AG09309 (cell line): ENCODE measurements at regions not wholly inside any gene's neighbourhood (a gene's known extent, or its start where the extent isn't known, plus 50 kb on each side); places are given as distances from the start of the nearest gene placed in this dataset.

Experiments
- DNase-seq: peaks from one replicate; pipeline ENCODE4 v3.0.0-alpha.2; 2010; ENCODE audit warnings: low read depth
- H3K4me3 ChIP-seq: 2 replicates; pipeline ENCODE4 v1.5.1; 2011; ENCODE audit warnings: mild to moderate bottlenecking, low read depth, low read length, moderate library complexity; ENCODE audit not compliant: control insufficient read depth
- CTCF ChIP-seq: IDR thresholded peaks from 2 replicates; pipeline ENCODE4 v1.5.1; 2011; ENCODE audit warnings: mild to moderate bottlenecking, low read depth, low read length, inconsistent platforms; ENCODE audit not compliant: insufficient read depth, control insufficient read depth; ENCODE audit errors: missing control alignments

GRCh38 chr16:80387318-80387921 is 153.4 kb upstream of the DYNLRB2 start:
- no peak for DNase-seq
- no peak for TF ChIP-seq CTCF
- no peak overlapping the region for H3K4me3 ChIP-seq

GRCh38 chr16:80384862-80385261 is 155.9 kb upstream of the DYNLRB2 start:
- TF ChIP-seq CTCF = no peak
- H3K4me3 ChIP-seq = no peak overlapping the region
- DNase-seq = no peak

GRCh38 chr16:80380514-80380913 is 160.3 kb upstream of the DYNLRB2 start:
- no peak for TF ChIP-seq CTCF
- no peak for DNase-seq

GRCh38 chr16:80377096-80377956 is 163.5 kb upstream of the DYNLRB2 start:
- DNase-seq = no peak
- no peak for TF ChIP-seq CTCF

More at GRCh38 chr16:80380514-80380913, 160.3 kb upstream of the DYNLRB2 start:
- no peak overlapping the region for H3K4me3 ChIP-seq

GRCh38 chr16:80375973-80376372 is 164.8 kb upstream of the DYNLRB2 start:
- no peak for DNase-seq
- no peak for TF ChIP-seq CTCF
- no peak overlapping the region for H3K4me3 ChIP-seq

More at GRCh38 chr16:80377096-80377956, 163.5 kb upstream of the DYNLRB2 start:
- H3K4me3 ChIP-seq = no peak overlapping the region

GRCh38 chr16:80375513-80375912 is 165.3 kb upstream of the DYNLRB2 start:
- no peak for DNase-seq
- no peak overlapping the region for H3K4me3 ChIP-seq
- no peak for TF ChIP-seq CTCF
